ENCODE measurements at regions not wholly inside any gene's neighbourhood (a gene's known extent, or its start where the extent isn't known, plus 50 kb on each side); places are given as distances from the start of the nearest gene placed in this dataset.
"Not testable (repeated sequence)": the region's sequence is repeated elsewhere in the genome, so short reads cannot be mapped to it uniquely, and the experiment has no call there.

- no peak for DNase-seq
- H3K4me1 ChIP-seq, result no peaks in the 10 kb centered on the region
- FAIRE-seq, result no peak
- no peak overlapping the region for H3K4me3 ChIP-seq
- H3K36me3 ChIP-seq, result no peaks in the 10 kb centered on the region
- ATAC-seq, result no peak
- H3K27me3 ChIP-seq, result no peaks in the 10 kb centered on the region
- no peak overlapping the region for H3K27ac ChIP-seq
- no peak for TF ChIP-seq CTCF (IDR thresholded peaks at IDR 0.05)
- no peaks in the 10 kb centered on the region for H3K9me3 ChIP-seq
- intact Hi-C loops (cut with DNase I), result no loop called here
These were observed 162.2 kb upstream of the GIMD1 start for GRCh38 chr4:106530821-106531220.

- H3K4me1 ChIP-seq, result no peaks in the 10 kb centered on the region
- WGBS, 2 donors, result 45 to 61% methylated on average over 1 of the region's 1 CpG
- no peak for TF ChIP-seq CTCF (IDR thresholded peaks at IDR 0.05)
- DNase-seq, result no peak
- FAIRE-seq, result no peak
- H3K36me3 ChIP-seq, result no peaks in the 10 kb centered on the region
- no peak for ATAC-seq
- H3K4me3 ChIP-seq, result no peak overlapping the region
- H3K9me3 ChIP-seq, result no peaks in the 10 kb centered on the region
- no peaks in the 10 kb centered on the region for H3K27me3 ChIP-seq
- intact Hi-C loops (cut with DNase I), result no loop called here
- no peak overlapping the region for H3K27ac ChIP-seq
These were observed 161.4 kb upstream of the GIMD1 start for GRCh38 chr4:106530024-106530361.

GRCh38 chr4:106529348-106530023, 160.9 kb upstream of the GIMD1 start:
- ATAC-seq (no peak), FAIRE-seq (no peak), DNase-seq (no peak)
- WGBS, 2 donors, result 64 to 91% methylated on average over 2 of the region's 2 CpGs
- intact Hi-C loops (cut with DNase I), result no loop called here
- H3K36me3 ChIP-seq, result no peaks in the 10 kb centered on the region
- H3K4me3 ChIP-seq, result no peak overlapping the region
- H3K27me3 ChIP-seq, result no peaks in the 10 kb centered on the region
- H3K4me1 ChIP-seq, result no peaks in the 10 kb centered on the region
- TF ChIP-seq CTCF (IDR thresholded peaks at IDR 0.05), result no peak
- H3K27ac ChIP-seq, result no peak overlapping the region
- H3K9me3 ChIP-seq, result no peaks in the 10 kb centered on the region

GRCh38 chr4:106527316-106527715, 158.7 kb upstream of the GIMD1 start:
- DNase-seq, result no peak
- Histone ChIP-seq H3K36me3 (no peaks in the 10 kb centered on the region), H3K27ac (no peak overlapping the region), H3K9me3 (no peaks in the 10 kb centered on the region), H3K4me1 (no peaks in the 10 kb centered on the region), H3K27me3 (no peaks in the 10 kb centered on the region), H3K4me3 (no peak overlapping the region)
- no peak for FAIRE-seq
- WGBS, 2 donors, result 70 to 79% methylated on average over 2 of the region's 2 CpGs
- no peak for ATAC-seq
- intact Hi-C loops (cut with DNase I), result no loop called here
- no peak for TF ChIP-seq CTCF (IDR thresholded peaks at IDR 0.05)

- H3K4me1 ChIP-seq; H3K27ac ChIP-seq; FAIRE-seq; intact Hi-C loops (cut with DNase I); H3K36me3 ChIP-seq; H3K4me3 ChIP-seq; H3K9me3 ChIP-seq; ATAC-seq; H3K27me3 ChIP-seq: not testable (repeated sequence)
- peak in 2 of 6 donors; percentile 52 for DNase-seq
- WGBS, 2 donors, result 91 to 95% methylated on average over 27 of the region's 27 CpGs
These were observed 156.8 kb upstream of the GIMD1 start for GRCh38 chr4:106525425-106525824.

GRCh38 chr4:106524772-106525171, 156.2 kb upstream of the GIMD1 start:
- 77 to 80% methylated on average over 8 of the region's 8 CpGs for WGBS, 2 donors
- H3K36me3 ChIP-seq; H3K27ac ChIP-seq; intact Hi-C loops (cut with DNase I); H3K4me3 ChIP-seq; DNase-seq; H3K27me3 ChIP-seq; H3K9me3 ChIP-seq; FAIRE-seq; ATAC-seq; H3K4me1 ChIP-seq: not testable (repeated sequence)

Data from pancreas (tissue), 10 donors.